Ishikawa (cell line): ENCODE measurements at regions not wholly inside any gene's neighbourhood (a gene's known extent, or its start where the extent isn't known, plus 50 kb on each side); places are given as distances from the start of the nearest gene placed in this dataset.

Source experiments
- CEBPB ChIP-seq: IDR thresholded peaks from 2 replicates; pipeline ENCODE4 v1.6.1; 2012
- CREB1 ChIP-seq: IDR thresholded peaks from 2 replicates; pipeline ENCODE4 v1.6.1; 2012; ENCODE audit warnings: low read depth
- EGR1 ChIP-seq: IDR thresholded peaks from 2 replicates; pipeline ENCODE4 v1.6.1; 2012
- EP300 ChIP-seq: IDR thresholded peaks from 2 replicates; pipeline ENCODE4 v1.6.1; 2012; ENCODE audit warnings: borderline replicate concordance
- FOXM1 ChIP-seq: IDR thresholded peaks from 2 replicates; pipeline ENCODE4 v1.6.1; 2012; ENCODE audit warnings: low read depth, borderline replicate concordance
- MAX ChIP-seq: IDR thresholded peaks from 2 replicates; pipeline ENCODE4 v1.6.1; 2012
- NFIC ChIP-seq: IDR thresholded peaks from 2 replicates; pipeline ENCODE4 v1.6.1; 2012
- RAD21 ChIP-seq: IDR thresholded peaks from 2 replicates; pipeline ENCODE4 v1.6.1; 2012; ENCODE audit warnings: low read depth
- REST ChIP-seq: IDR thresholded peaks from 2 replicates; pipeline ENCODE4 v1.6.1; 2012; ENCODE audit warnings: low read depth, mild to moderate bottlenecking
- TAF1 ChIP-seq: IDR thresholded peaks from 2 replicates; pipeline ENCODE4 v1.6.1; 2012; ENCODE audit warnings: low read depth, mild to moderate bottlenecking
- TCF12 ChIP-seq: IDR thresholded peaks from 2 replicates; pipeline ENCODE4 v1.6.1; 2012; ENCODE audit warnings: low read depth
- USF1 ChIP-seq: IDR thresholded peaks from 2 replicates; pipeline ENCODE4 v1.6.1; 2012
- YY1 ChIP-seq: IDR thresholded peaks from 2 replicates; pipeline ENCODE4 v1.6.1; 2012; ENCODE audit warnings: low read depth
- ZBTB7A ChIP-seq: IDR thresholded peaks from 2 replicates; pipeline ENCODE4 v1.6.1; 2012; ENCODE audit warnings: low read depth

GRCh38 chr2:67839668-67840067, 223.1 kb downstream of the C1D start:
- TF ChIP-seq CREB1, result no peak
- no peak for TF ChIP-seq RAD21
- TF ChIP-seq EGR1, result no peak
- no peak for TF ChIP-seq REST
- TF ChIP-seq NFIC, result no peak
- no peak for TF ChIP-seq TAF1
- TF ChIP-seq YY1, result no peak
- no peak for TF ChIP-seq USF1
- no peak for TF ChIP-seq TCF12
- TF ChIP-seq ZBTB7A, result no peak
- no peak for TF ChIP-seq EP300
- no peak for TF ChIP-seq CEBPB
- TF ChIP-seq MAX, result no peak
- TF ChIP-seq FOXM1, result no peak
